Activated naive CD4-positive, alpha-beta T cell treated with anti-CD3 and anti-CD28 coated beads for 36 hours (primary cell): ENCODE measurements at regions not wholly inside any gene's neighbourhood (a gene's known extent, or its start where the extent isn't known, plus 50 kb on each side); places are given as distances from the start of the nearest gene placed in this dataset.

Source experiments
- CTCF ChIA-PET: fragments of 350-600 bp; sonication (Branson Sonifier 250); formaldehyde crosslinking; loops from one replicate; lab custom pipeline; 2021; ENCODE audit warnings: antibody characterized with exemption; lab: Charles Lee
- DNase-seq: peaks from one replicate; pipeline ENCODE4 v3.0.0-alpha.2; 2020
- H3K27ac Mint-ChIP-seq: one replicate; pipeline ENCODE4 v1.8.0; 2021; ENCODE audit warnings: mild to moderate bottlenecking, mixed read lengths
- H3K27me3 Mint-ChIP-seq: one replicate; pipeline ENCODE4 v1.8.0; 2021; ENCODE audit warnings: low read depth, mixed read lengths
- H3K36me3 Mint-ChIP-seq: one replicate; pipeline ENCODE4 v1.8.0; 2021; ENCODE audit warnings: low read depth, mixed read lengths
- H3K4me1 Mint-ChIP-seq: one replicate; pipeline ENCODE4 v1.8.0; 2021; ENCODE audit warnings: low read depth, mixed read lengths
- H3K4me3 Mint-ChIP-seq: one replicate; pipeline ENCODE4 v1.8.0; 2021; ENCODE audit warnings: mild to moderate bottlenecking, moderate library complexity, mixed read lengths
- H3K9me3 Mint-ChIP-seq: one replicate; pipeline ENCODE4 v1.8.0; 2021; ENCODE audit warnings: mixed read lengths
- intact Hi-C: fragments of 100-400 bp; cut with micrococcal nuclease; formaldehyde crosslinking; loops from one replicate; pipeline ENCODE4 v1.15.1; 2023

GRCh38 chr2:117703858-117704257, 110.6 kb upstream of the DDX18 start:
- Mint-ChIP-seq H3K27ac (no peak overlapping the region), H3K27me3 (peaks cover 5% of the 10 kb centered on the region), H3K9me3 (no peaks in the 10 kb centered on the region), H3K4me3 (no peak overlapping the region), H3K4me1 (no peaks in the 10 kb centered on the region), H3K36me3 (no peaks in the 10 kb centered on the region)
- CTCF ChIA-PET: no interaction called here
- intact Hi-C loops: no loop called here
- DNase-seq: no peak

- no peaks in the 10 kb centered on the region for H3K36me3 Mint-ChIP-seq
- H3K9me3 Mint-ChIP-seq: no peaks in the 10 kb centered on the region
- H3K27me3 Mint-ChIP-seq: peaks cover 6% of the 10 kb centered on the region
- no peak overlapping the region for H3K4me3 Mint-ChIP-seq
- no peaks in the 10 kb centered on the region for H3K4me1 Mint-ChIP-seq
- intact Hi-C loops: no loop called here
- no peak overlapping the region for H3K27ac Mint-ChIP-seq
- CTCF ChIA-PET: no interaction called here
- no peak for DNase-seq
These were observed 109.7 kb upstream of the DDX18 start for GRCh38 chr2:117704818-117705217.

DNA sequence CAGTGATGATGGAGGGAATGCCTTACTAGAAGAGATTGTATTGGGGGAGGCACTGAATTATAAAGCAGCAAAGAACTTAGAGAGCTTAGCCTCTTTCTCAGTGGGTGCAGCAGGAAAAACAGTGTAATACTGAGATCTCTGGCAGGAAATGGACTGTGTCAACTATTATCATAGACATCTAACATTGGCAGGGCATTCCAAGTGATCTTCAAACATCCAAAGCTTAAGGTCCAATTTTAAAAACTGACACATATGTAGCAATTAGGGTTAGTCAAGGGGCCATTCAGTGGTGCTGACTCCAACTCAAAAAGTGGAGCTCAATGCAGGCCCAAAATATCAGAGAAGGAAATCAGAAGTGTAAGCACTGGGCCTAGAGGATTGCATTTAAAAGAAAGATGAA, 106.6 kb upstream of the DDX18 start:
- intact Hi-C loops: no loop called here
- no peak overlapping the region for H3K27ac Mint-ChIP-seq
- H3K9me3 Mint-ChIP-seq: peaks cover 3% of the 10 kb centered on the region
- no peaks in the 10 kb centered on the region for H3K4me1 Mint-ChIP-seq
- no peaks in the 10 kb centered on the region for H3K36me3 Mint-ChIP-seq
- CTCF ChIA-PET: no interaction called here
- H3K27me3 Mint-ChIP-seq: peaks cover 6% of the 10 kb centered on the region
- no peak overlapping the region for H3K4me3 Mint-ChIP-seq
- no peak for DNase-seq

DNA sequence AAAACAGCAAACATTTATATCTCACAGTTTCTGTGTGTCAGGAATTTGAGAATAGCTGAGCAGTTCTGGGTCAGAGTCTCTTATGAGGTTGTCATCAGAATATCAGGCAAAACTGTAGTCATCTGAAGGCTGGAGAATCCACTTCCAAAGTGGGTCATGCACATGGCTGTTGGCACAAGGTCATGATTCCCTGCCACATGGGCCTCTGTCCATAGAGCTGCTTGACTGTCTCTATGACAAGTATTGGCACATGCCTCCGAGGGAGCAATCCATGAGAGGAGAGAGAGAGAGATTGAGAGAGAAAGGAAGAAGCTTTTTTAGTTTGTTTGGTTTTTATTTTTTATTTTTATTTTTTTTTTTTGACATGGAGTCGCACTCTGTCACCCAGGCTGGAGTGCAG, 101.8 kb upstream of the DDX18 start:
- H3K9me3 Mint-ChIP-seq: peaks cover 3% of the 10 kb centered on the region
- intact Hi-C loops: no loop called here
- peaks cover 4% of the 10 kb centered on the region for H3K27me3 Mint-ChIP-seq
- H3K27ac Mint-ChIP-seq: no peak overlapping the region
- no peak for DNase-seq
- H3K4me3 Mint-ChIP-seq: no peak overlapping the region
- CTCF ChIA-PET: interaction anchor here (1.5 kb wide), 1 partner anchor 15 kb away, joined by 3 read pairs; no protein-coding TSS in a partner anchor
- no peaks in the 10 kb centered on the region for H3K4me1 Mint-ChIP-seq
- no peaks in the 10 kb centered on the region for H3K36me3 Mint-ChIP-seq

GRCh38 chr2:117714110-117714509, 100.4 kb upstream of the DDX18 start:
- CTCF ChIA-PET: interaction anchor here (1.5 kb wide), 1 partner anchor 17 kb away, joined by 3 read pairs; no protein-coding TSS in a partner anchor
- Mint-ChIP-seq H3K9me3 (peaks cover 3% of the 10 kb centered on the region), H3K27ac (no peak overlapping the region), H3K36me3 (no peaks in the 10 kb centered on the region), H3K27me3 (peaks cover under 1% of the 10 kb centered on the region), H3K4me3 (no peak overlapping the region), H3K4me1 (no peaks in the 10 kb centered on the region)
- no peak for DNase-seq
- intact Hi-C loops: no loop called here

DNA sequence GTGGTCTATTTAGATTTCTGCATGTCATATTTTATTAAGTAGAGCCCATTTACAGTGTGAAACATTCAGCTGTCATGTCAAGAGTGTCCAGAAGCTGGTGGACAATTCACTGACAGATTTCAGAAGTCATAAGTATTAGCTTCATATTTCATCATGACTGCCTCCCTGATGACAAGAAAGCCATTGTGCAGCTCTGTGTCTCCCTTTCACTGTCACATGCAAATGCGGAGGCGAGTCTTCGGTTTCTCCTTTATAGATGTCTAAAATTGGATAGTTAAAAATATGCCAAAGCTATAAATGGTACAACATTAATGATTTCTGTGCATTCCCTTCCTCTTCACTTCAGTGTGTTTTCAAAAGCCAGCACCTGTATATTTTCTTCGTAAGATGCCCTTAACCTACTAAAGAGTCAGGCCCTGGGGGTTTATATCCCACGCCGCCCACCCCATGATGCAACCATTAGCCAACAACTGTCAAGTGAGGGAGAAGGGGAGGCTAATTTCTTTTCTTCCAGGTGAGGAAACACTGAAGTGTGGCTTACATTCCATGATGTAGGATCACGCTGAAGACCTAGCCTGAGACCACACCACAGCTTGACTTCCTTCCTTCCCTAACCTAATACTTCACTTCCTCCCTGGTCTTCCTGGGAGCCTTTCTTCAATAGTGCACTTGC, 99.6 kb upstream of the DDX18 start:
- CTCF ChIA-PET: no interaction called here
- Mint-ChIP-seq H3K4me3 (no peak overlapping the region), H3K4me1 (no peaks in the 10 kb centered on the region), H3K27ac (no peak overlapping the region), H3K27me3 (no peaks in the 10 kb centered on the region), H3K36me3 (no peaks in the 10 kb centered on the region), H3K9me3 (peaks cover 3% of the 10 kb centered on the region)
- intact Hi-C loops: no loop called here
- no peak for DNase-seq

DNA sequence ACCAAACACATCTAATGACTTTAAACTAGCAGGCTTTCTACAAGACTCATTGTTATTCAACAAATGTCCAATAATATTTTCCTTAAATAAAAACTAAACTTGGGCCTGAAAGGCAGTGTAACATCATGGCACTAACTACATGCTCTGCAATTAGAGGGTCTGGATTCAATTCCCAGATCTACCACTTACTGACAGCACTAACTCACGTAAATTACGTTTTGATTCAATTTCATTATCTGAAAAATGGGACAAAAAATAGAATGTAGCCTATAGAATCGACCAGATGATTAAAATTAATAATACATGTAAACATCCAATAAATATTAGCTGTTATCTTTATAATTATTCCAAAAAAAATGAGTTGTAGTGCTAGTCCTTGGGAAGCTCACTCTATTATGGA, 98.0 kb upstream of the DDX18 start:
- Mint-ChIP-seq H3K36me3 (no peaks in the 10 kb centered on the region), H3K9me3 (peaks cover 3% of the 10 kb centered on the region), H3K27ac (no peak overlapping the region), H3K4me1 (no peaks in the 10 kb centered on the region), H3K27me3 (no peaks in the 10 kb centered on the region), H3K4me3 (no peak overlapping the region)
- CTCF ChIA-PET: no interaction called here
- intact Hi-C loops: no loop called here
- no peak for DNase-seq

DNA sequence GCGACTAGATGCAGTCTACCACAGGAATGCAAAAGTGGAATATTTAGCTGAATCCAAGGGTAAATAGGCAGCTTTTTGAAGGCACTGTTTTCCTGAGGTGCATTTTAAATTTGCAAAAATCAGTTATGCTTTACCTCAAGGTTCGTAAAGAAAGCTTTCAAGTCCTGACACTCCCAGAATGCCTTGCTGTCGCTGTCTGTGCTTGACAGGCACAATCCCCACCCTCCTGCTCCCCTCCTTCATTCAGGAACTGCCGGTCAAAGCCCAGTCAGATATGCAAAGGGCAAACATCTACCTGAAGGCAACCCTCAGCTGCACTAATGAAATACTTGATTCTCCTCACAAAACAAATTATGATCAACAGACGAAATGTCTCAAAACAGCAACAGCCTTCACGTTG, 97.4 kb upstream of the DDX18 start:
- Mint-ChIP-seq H3K4me3 (no peak overlapping the region), H3K4me1 (no peaks in the 10 kb centered on the region), H3K27ac (no peak overlapping the region), H3K36me3 (no peaks in the 10 kb centered on the region), H3K27me3 (no peaks in the 10 kb centered on the region), H3K9me3 (no peaks in the 10 kb centered on the region)
- intact Hi-C loops: no loop called here
- CTCF ChIA-PET: no interaction called here
- no peak for DNase-seq

GRCh38 chr2:117718048-117718447, 96.4 kb upstream of the DDX18 start:
- CTCF ChIA-PET: no interaction called here
- Mint-ChIP-seq H3K27ac (no peak overlapping the region), H3K36me3 (no peaks in the 10 kb centered on the region), H3K27me3 (no peaks in the 10 kb centered on the region), H3K4me1 (no peaks in the 10 kb centered on the region), H3K4me3 (no peak overlapping the region), H3K9me3 (no peaks in the 10 kb centered on the region)
- intact Hi-C loops: no loop called here
- DNase-seq: no peak

DNA sequence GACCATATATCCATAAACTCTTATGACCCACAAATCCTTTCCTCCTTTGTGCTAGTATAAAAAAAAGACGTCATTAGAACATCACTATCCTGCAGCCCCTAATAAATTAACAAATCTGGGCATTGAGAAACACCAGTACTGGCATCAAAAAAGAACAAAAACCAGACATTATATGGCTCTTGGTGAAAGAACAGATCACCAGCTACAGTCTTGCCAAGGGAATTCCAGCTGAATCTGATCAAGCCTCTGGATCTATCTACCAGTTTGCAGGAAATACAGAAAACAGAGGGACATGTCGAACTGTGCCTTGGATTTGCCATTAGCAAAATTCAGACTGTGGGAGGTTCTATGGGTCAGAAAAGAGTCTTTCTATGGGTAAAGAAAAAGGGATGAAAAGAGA, 93.7 kb upstream of the DDX18 start:
- DNase-seq: no peak
- CTCF ChIA-PET: interaction anchor here (0.6 kb wide), 1 partner anchor 491 kb away, joined by 4 read pairs; no protein-coding TSS in a partner anchor
- H3K36me3 Mint-ChIP-seq: no peaks in the 10 kb centered on the region
- H3K4me1 Mint-ChIP-seq: no peaks in the 10 kb centered on the region
- intact Hi-C loops: no loop called here
- no peaks in the 10 kb centered on the region for H3K9me3 Mint-ChIP-seq
- no peak overlapping the region for H3K4me3 Mint-ChIP-seq
- no peak overlapping the region for H3K27ac Mint-ChIP-seq
- peaks cover 2% of the 10 kb centered on the region for H3K27me3 Mint-ChIP-seq

DNA sequence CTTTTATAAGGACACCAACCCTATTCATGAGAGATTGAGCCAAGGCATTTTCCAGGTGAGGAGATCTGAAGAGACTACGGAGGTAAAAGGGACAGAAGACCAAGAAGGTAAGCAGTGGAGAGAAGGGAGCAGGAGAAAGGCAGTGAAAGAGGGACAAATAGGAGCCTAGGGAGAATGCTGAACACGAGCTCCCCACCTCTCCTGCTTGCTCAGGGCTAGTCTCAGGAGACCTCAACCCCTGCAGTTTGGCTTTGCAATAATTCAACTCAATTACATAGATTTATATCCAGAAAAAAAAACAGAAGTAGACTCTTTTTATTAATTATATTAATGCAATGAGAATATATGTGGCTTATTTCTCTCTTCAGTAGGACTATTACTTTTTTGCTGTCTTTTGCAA, 91.0 kb upstream of the DDX18 start:
- DNase-seq: no peak
- H3K4me3 Mint-ChIP-seq: no peak overlapping the region
- no peaks in the 10 kb centered on the region for H3K9me3 Mint-ChIP-seq
- CTCF ChIA-PET: interaction anchor here (0.6 kb wide), 1 partner anchor 1580 kb away, joined by 3 read pairs; no protein-coding TSS in a partner anchor
- H3K27me3 Mint-ChIP-seq: peaks cover 2% of the 10 kb centered on the region
- H3K4me1 Mint-ChIP-seq: no peaks in the 10 kb centered on the region
- intact Hi-C loops: no loop called here
- H3K36me3 Mint-ChIP-seq: no peaks in the 10 kb centered on the region
- no peak overlapping the region for H3K27ac Mint-ChIP-seq

GRCh38 chr2:117723888-117724434, 90.5 kb upstream of the DDX18 start:
- CTCF ChIA-PET: interaction anchor here (0.6 kb wide), 1 partner anchor 1580 kb away, joined by 3 read pairs; no protein-coding TSS in a partner anchor
- Mint-ChIP-seq H3K4me3 (no peak overlapping the region), H3K27ac (no peak overlapping the region), H3K9me3 (no peaks in the 10 kb centered on the region), H3K4me1 (no peaks in the 10 kb centered on the region), H3K36me3 (no peaks in the 10 kb centered on the region), H3K27me3 (peaks cover 4% of the 10 kb centered on the region)
- DNase-seq: no peak
- intact Hi-C loops: no loop called here

DNA sequence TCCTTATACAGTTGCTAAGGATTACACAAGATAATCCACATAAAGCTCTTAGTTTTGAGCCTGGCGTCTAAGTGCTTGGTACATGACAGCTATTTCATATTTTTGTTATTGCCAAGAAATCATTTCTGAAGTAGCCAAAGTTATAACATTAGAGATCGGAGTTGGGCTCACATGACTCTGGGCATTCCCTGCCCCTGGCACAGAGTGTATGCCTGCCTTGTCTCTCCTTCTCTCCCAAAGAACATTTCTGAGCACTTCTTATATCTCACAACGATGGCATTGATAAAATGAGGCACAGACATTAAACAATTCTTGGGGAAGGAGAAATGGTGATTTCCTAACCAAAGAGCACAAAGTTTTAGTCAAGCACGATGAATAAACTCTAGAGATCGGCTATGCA, 87.7 kb upstream of the DDX18 start:
- Mint-ChIP-seq H3K4me1 (no peaks in the 10 kb centered on the region), H3K36me3 (no peaks in the 10 kb centered on the region), H3K4me3 (no peak overlapping the region), H3K9me3 (peaks cover 3% of the 10 kb centered on the region), H3K27me3 (peaks cover 8% of the 10 kb centered on the region), H3K27ac (no peak overlapping the region)
- CTCF ChIA-PET: no interaction called here
- no peak for DNase-seq
- intact Hi-C loops: no loop called here
